GM12874 (cell line): ENCODE measurements at regions not wholly inside any gene's neighbourhood (a gene's known extent, or its start where the extent isn't known, plus 50 kb on each side); places are given as distances from the start of the nearest gene placed in this dataset.

Source experiments
- TF ChIP-seq, protein P1 (sequence below): IDR thresholded peaks from 2 replicates; pipeline ENCODE4 v1.5.1; 2011; ENCODE audit warnings: low read depth, mild to moderate bottlenecking, control low read depth, low read length, moderate library complexity; ENCODE audit not compliant: insufficient read depth

GRCh38 chr9:102164247-102164646 lies 425.8 kb upstream of the GRIN3A start:
- TF ChIP-seq, protein P1, sequence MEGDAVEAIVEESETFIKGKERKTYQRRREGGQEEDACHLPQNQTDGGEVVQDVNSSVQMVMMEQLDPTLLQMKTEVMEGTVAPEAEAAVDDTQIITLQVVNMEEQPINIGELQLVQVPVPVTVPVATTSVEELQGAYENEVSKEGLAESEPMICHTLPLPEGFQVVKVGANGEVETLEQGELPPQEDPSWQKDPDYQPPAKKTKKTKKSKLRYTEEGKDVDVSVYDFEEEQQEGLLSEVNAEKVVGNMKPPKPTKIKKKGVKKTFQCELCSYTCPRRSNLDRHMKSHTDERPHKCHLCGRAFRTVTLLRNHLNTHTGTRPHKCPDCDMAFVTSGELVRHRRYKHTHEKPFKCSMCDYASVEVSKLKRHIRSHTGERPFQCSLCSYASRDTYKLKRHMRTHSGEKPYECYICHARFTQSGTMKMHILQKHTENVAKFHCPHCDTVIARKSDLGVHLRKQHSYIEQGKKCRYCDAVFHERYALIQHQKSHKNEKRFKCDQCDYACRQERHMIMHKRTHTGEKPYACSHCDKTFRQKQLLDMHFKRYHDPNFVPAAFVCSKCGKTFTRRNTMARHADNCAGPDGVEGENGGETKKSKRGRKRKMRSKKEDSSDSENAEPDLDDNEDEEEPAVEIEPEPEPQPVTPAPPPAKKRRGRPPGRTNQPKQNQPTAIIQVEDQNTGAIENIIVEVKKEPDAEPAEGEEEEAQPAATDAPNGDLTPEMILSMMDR = no peak

DNA sequence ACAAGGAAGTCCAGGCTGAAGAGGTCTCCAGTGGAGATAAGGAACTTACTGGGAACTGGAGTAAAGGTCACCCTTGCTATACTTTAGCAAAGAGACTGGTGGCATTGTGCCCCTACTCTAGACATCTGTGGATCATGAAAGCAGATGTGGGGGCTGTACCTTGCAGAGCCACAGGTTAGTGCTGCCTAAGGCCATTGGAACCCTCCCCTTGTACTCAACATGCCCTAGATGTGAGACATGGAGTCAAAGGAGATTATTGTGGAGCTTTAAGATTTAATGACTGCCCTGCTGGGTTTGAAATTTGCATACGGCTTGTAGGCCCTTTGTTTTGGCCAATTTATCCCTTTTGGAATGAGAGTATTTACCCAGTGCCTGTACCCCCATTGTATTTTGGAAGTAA lies 397.3 kb upstream of the GRIN3A start:
- TF ChIP-seq, protein P1 = no peak

DNA sequence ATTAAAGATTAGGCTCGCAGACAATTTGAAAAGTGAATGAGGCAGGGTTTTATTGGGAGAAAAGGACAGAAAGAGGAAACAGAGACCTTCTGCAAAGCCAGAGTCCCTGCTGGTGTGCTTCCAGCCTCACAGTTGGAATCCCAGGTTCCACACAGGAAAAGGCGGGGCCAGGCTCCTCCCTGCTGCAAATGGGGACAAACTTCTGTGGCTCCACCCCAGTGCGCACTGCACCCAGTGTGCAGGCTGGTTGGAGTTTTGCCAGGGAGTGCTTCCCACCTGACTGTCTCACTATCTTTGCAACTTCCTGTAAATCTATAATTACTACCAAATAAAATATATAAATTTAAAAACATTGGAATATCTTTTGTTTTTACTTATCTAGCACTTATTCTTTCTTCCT lies 386.0 kb upstream of the GRIN3A start:
- TF ChIP-seq, protein P1 = no peak

DNA sequence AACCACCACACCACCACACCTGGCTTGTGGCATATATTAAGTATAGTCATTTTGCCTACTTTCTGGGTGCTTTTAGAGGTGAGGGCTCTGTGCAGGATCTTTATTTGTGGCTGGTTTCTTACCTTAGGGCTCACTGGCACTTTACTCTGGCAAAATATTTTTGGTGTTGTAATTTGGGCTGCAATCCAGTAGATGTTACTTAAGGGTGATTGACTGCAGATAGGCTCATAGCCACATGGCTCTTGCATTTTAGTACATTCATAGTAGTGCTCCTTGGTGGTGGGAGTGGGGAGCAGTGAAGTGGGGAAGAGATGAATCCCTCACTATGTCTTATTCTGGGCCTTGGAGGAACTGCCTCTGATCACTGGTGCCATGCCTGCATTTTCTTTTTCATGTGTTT lies 376.1 kb upstream of the GRIN3A start:
- TF ChIP-seq, protein P1 = no peak

DNA sequence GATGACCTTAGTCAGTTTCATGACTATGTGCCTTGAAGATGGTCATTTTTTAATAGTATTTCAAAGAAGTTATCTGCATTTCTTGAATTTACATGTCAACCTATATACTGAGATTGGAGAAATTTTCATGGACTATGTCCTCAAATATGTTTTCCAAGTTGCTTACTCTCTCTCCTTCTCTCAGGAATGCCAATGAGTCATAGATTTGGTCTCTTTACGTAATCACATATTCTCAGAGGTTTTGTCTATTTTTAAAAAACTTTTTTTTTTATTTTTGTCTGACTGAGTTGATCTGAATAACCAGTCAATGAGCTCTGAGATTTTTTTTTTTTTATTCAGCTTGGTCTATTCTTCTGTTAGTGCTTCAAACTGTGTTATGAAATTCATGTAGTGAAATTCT lies 374.7 kb upstream of the GRIN3A start:
- TF ChIP-seq, protein P1 = no peak

- TF ChIP-seq, protein P1 = no peak
Observed at GRCh38 chr9:102106439-102106838, 368.0 kb upstream of the GRIN3A start.

GRCh38 chr9:102101723-102102122 lies 363.3 kb upstream of the GRIN3A start:
- TF ChIP-seq, protein P1 = no peak

DNA sequence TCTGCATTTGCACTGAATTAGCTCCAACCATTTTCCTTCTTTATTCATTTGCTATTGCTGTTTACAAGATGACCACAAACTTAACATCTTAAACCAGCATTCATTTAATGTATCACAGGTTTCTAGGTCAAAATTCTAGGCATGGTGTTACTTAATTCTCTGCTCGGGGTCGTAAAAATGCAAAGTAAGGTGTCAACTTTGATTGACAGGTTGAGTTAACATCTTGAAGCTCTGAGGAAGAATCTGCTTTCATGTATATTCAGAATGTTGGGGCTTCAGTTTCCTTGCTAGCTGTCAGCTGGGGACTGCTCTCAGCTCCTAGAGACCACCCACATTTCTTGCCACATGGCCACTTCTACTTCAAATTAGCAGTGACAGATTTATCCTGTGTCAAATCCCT lies 348.7 kb upstream of the GRIN3A start:
- TF ChIP-seq, protein P1 = no peak
